ENCODE measurements at regions not wholly inside any gene's neighbourhood (a gene's known extent, or its start where the extent isn't known, plus 50 kb on each side); places are given as distances from the start of the nearest gene placed in this dataset.
"Not testable (repeated sequence)": the region's sequence is repeated elsewhere in the genome, so short reads cannot be mapped to it uniquely, and the experiment has no call there.

DNA sequence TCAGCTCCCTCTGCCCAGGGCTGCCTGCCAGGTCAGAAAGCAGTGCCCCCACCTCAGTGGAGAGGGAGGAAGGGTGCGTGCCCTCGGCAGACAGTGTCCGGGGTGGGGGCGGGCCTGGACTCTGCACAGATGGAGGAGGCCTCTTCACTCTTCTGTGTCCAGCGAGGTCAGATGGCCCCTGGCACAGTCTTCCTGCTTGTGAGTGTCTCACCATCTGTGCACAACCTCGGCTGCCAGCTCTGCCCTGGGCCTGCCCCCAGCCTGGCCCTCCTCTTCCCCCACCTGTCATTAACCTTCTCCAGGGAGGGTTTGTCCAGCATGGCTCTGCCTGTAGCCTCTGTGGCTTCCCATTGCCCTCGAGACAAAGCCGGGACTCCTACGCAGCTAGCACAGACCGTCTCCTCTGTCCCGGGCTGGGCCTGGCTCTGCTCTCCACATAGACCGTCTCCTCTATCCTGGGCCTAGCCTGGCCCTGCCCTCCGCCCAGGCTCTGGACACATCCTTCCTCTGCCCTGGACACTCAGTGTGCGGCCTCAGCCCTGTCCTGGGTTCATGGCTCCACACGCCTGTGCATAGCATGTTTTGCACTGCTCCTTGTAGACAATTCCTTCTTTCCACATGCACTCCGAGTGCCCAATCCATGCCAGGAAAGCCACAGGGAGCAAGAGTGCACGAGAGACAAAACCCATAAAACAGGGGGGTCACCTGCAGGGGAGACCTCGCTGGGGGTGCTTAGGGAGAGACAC lies 138.9 kb upstream of the FOXD4L5 start:
- TF ChIP-seq, protein P1, sequence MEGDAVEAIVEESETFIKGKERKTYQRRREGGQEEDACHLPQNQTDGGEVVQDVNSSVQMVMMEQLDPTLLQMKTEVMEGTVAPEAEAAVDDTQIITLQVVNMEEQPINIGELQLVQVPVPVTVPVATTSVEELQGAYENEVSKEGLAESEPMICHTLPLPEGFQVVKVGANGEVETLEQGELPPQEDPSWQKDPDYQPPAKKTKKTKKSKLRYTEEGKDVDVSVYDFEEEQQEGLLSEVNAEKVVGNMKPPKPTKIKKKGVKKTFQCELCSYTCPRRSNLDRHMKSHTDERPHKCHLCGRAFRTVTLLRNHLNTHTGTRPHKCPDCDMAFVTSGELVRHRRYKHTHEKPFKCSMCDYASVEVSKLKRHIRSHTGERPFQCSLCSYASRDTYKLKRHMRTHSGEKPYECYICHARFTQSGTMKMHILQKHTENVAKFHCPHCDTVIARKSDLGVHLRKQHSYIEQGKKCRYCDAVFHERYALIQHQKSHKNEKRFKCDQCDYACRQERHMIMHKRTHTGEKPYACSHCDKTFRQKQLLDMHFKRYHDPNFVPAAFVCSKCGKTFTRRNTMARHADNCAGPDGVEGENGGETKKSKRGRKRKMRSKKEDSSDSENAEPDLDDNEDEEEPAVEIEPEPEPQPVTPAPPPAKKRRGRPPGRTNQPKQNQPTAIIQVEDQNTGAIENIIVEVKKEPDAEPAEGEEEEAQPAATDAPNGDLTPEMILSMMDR (IDR thresholded peaks at IDR 0.05), result not testable (repeated sequence)
- TF ChIP-seq POLR2A (IDR thresholded peaks at IDR 0.05), result not testable (repeated sequence)

All from esophagus squamous epithelium (tissue), 4 donors.